ENCODE measurements at regions not wholly inside any gene's neighbourhood (a gene's known extent, or its start where the extent isn't known, plus 50 kb on each side); places are given as distances from the start of the nearest gene placed in this dataset.

DNA sequence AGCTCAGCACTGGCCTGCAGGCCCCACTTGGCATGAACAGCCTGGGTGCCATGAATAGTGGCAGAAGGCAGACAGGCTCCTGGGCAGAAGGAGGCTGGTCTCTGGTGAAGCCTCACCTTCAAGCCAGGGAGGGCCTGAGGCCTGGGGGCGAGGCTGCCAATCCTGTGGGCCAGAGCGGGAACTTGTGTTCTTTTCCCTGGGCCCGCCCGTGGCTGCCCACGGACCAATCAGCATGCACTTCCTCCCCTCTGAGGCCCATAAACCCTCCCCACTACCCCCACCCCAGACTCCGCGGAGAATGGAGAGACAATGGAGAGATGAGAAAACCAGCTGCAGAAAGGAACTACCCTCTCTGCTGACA is 283.8 kb upstream of the ROBO1 start:
- H3K36me3 ChIP-seq (ENCODE audit: control insufficient read depth, insufficient read depth, low read length): no peaks in the 10 kb centered on the region
- DNase-seq (ENCODE audit: low read depth) (no peak), FAIRE-seq (no peak)
- no peak overlapping the region for H3K4me3 ChIP-seq (ENCODE audit: low read depth, low read length)
- TF ChIP-seq, protein P1, sequence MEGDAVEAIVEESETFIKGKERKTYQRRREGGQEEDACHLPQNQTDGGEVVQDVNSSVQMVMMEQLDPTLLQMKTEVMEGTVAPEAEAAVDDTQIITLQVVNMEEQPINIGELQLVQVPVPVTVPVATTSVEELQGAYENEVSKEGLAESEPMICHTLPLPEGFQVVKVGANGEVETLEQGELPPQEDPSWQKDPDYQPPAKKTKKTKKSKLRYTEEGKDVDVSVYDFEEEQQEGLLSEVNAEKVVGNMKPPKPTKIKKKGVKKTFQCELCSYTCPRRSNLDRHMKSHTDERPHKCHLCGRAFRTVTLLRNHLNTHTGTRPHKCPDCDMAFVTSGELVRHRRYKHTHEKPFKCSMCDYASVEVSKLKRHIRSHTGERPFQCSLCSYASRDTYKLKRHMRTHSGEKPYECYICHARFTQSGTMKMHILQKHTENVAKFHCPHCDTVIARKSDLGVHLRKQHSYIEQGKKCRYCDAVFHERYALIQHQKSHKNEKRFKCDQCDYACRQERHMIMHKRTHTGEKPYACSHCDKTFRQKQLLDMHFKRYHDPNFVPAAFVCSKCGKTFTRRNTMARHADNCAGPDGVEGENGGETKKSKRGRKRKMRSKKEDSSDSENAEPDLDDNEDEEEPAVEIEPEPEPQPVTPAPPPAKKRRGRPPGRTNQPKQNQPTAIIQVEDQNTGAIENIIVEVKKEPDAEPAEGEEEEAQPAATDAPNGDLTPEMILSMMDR (IDR thresholded peaks at IDR 0.05; ENCODE audit: insufficient read depth, low read length, severe bottlenecking): no peak
- H3K27me3 ChIP-seq (ENCODE audit: control insufficient read depth, insufficient read depth, low read length): no peaks in the 10 kb centered on the region

DNA sequence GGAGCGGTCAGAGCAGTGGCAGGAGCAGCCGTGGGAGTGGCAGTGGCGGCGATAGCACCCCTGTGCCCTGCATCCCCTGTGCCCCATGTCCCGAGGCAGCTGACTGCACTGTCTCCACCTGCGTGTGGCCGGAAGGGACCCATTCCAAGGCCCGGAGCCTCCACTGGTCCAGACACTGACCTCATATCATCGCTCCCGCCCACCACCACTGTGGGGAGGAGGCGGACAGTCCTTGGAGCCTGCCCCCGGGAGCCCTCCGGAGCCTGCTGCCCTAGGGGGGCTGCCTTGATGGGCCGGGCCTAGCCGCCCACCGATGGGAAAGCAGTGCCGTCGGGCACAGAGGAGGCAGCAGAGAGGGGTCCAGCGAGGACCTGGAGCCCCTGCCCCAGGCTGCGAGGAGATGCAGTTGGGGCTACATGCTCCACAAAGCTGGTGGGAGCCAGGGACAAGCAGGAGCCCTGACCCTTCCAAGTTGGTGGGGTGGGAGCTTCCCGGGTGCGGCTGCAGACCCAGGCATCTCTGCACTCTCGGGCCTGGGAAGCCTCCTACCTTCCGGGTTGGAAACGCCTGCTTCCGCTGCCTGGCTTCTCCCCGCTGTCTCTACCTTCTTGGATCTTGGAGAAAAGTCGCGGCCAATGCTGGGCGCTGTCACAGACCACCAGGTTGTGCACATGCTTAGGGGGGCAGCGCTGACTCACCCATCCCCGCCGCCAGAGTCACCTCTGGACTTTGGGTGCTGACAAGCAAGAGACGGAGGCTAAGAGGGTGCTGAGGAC is 283.2 kb upstream of the ROBO1 start:
- FAIRE-seq (no peak), DNase-seq (ENCODE audit: low read depth) (no peak)
- H3K27me3 ChIP-seq (ENCODE audit: control insufficient read depth, insufficient read depth, low read length): no peaks in the 10 kb centered on the region
- H3K4me3 ChIP-seq (ENCODE audit: low read depth, low read length): no peak overlapping the region
- H3K36me3 ChIP-seq (ENCODE audit: control insufficient read depth, insufficient read depth, low read length): no peaks in the 10 kb centered on the region
- TF ChIP-seq, protein P1 (IDR thresholded peaks at IDR 0.05; ENCODE audit: insufficient read depth, low read length, severe bottlenecking): no peak

DNA sequence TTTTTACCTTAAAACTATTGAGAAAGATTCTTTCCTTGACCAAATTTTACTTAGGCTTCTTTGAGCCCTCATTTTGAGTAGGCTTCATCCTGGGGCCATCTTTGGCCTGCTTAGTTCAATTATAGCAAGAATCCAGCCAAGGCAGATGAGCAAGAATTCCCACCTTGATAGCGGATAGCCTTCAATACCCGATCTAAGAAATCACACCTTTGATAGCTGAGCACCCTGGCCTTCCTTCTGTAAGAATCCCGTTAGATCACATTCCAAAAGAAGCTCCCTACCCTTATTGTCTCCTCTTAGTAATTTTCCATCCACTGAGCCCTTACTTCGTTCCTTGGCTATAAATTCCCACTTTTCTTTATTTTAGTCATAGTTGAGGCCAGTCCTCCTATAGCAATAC is 275.4 kb upstream of the ROBO1 start:
- TF ChIP-seq, protein P1 (IDR thresholded peaks at IDR 0.05; ENCODE audit: insufficient read depth, low read length, severe bottlenecking): no peak
- DNase-seq (ENCODE audit: low read depth) (no peak), FAIRE-seq (no peak)
- no peak overlapping the region for H3K4me3 ChIP-seq (ENCODE audit: low read depth, low read length)
- no peaks in the 10 kb centered on the region for H3K27me3 ChIP-seq (ENCODE audit: control insufficient read depth, insufficient read depth, low read length)
- no peaks in the 10 kb centered on the region for H3K36me3 ChIP-seq (ENCODE audit: control insufficient read depth, insufficient read depth, low read length)

- TF ChIP-seq, protein P1 (IDR thresholded peaks at IDR 0.05; ENCODE audit: insufficient read depth, low read length, severe bottlenecking): no peak
- no peak for FAIRE-seq
- Histone ChIP-seq H3K27me3 (ENCODE audit: control insufficient read depth, insufficient read depth, low read length) (no peaks in the 10 kb centered on the region), H3K36me3 (ENCODE audit: control insufficient read depth, insufficient read depth, low read length) (no peaks in the 10 kb centered on the region), H3K4me3 (ENCODE audit: low read depth, low read length) (no peak overlapping the region)
- DNase-seq (ENCODE audit: low read depth): no peak
These were observed 272.3 kb upstream of the ROBO1 start for GRCh38 chr3:80040067-80040466.

- FAIRE-seq (no peak), DNase-seq (ENCODE audit: low read depth) (no peak)
- Histone ChIP-seq H3K36me3 (ENCODE audit: control insufficient read depth, insufficient read depth, low read length) (no peaks in the 10 kb centered on the region), H3K27me3 (ENCODE audit: control insufficient read depth, insufficient read depth, low read length) (no peaks in the 10 kb centered on the region), H3K4me3 (ENCODE audit: low read depth, low read length) (no peak overlapping the region)
- TF ChIP-seq, protein P1 (IDR thresholded peaks at IDR 0.05; ENCODE audit: insufficient read depth, low read length, severe bottlenecking): no peak
These were observed 268.4 kb upstream of the ROBO1 start for GRCh38 chr3:80036176-80036575.

GRCh38 chr3:80035021-80035420 is 267.2 kb upstream of the ROBO1 start:
- no peak overlapping the region for H3K4me3 ChIP-seq (ENCODE audit: low read depth, low read length)
- FAIRE-seq (no peak), DNase-seq (ENCODE audit: low read depth) (no peak)
- no peaks in the 10 kb centered on the region for H3K27me3 ChIP-seq (ENCODE audit: control insufficient read depth, insufficient read depth, low read length)
- no peaks in the 10 kb centered on the region for H3K36me3 ChIP-seq (ENCODE audit: control insufficient read depth, insufficient read depth, low read length)
- TF ChIP-seq, protein P1 (IDR thresholded peaks at IDR 0.05; ENCODE audit: insufficient read depth, low read length, severe bottlenecking): no peak

Measured in bronchial epithelial cell (primary cell).